ENCODE measurements at regions not wholly inside any gene's neighbourhood (a gene's known extent, or its start where the extent isn't known, plus 50 kb on each side); places are given as distances from the start of the nearest gene placed in this dataset.
"Not testable (repeated sequence)": the region's sequence is repeated elsewhere in the genome, so short reads cannot be mapped to it uniquely, and the experiment has no call there.

DNA sequence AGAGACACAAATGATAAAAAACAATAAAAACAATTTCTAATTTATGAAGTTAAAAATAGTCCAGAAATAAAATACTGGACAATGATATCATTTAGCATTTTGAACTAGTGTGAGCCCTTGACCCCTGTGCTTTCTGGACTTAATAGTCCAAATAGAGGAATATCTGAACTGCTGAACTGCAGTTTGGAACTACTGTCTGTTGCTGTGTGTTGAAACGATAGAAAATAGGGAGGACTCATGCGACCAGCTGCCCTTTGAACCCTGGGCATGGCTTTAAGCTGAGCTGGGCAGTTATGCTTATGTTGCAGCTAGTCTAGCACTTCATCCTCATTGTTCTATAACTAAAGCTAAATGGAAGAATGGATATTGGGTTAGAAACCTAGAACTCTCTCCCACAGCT is 99.5 kb downstream of the FMR1NB start:
- Histone ChIP-seq H3K9me3 (no peaks in the 10 kb centered on the region), H3K27ac (no peak overlapping the region), H3K27me3 (no peaks in the 10 kb centered on the region), H3K36me3 (no peaks in the 10 kb centered on the region), H3K4me3 (no peak overlapping the region), H3K4me1 (no peaks in the 10 kb centered on the region)
- WGBS, 2 donors = 17 to 44% methylated on average over 2 of the region's 2 CpGs
- TF ChIP-seq POLR2A (IDR thresholded peaks at IDR 0.05) (no peak), EP300 (IDR thresholded peaks at IDR 0.05) (no peak)
- TF ChIP-seq, protein P1, sequence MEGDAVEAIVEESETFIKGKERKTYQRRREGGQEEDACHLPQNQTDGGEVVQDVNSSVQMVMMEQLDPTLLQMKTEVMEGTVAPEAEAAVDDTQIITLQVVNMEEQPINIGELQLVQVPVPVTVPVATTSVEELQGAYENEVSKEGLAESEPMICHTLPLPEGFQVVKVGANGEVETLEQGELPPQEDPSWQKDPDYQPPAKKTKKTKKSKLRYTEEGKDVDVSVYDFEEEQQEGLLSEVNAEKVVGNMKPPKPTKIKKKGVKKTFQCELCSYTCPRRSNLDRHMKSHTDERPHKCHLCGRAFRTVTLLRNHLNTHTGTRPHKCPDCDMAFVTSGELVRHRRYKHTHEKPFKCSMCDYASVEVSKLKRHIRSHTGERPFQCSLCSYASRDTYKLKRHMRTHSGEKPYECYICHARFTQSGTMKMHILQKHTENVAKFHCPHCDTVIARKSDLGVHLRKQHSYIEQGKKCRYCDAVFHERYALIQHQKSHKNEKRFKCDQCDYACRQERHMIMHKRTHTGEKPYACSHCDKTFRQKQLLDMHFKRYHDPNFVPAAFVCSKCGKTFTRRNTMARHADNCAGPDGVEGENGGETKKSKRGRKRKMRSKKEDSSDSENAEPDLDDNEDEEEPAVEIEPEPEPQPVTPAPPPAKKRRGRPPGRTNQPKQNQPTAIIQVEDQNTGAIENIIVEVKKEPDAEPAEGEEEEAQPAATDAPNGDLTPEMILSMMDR (IDR thresholded peaks at IDR 0.05) = no peak
- DNase-seq (ENCODE audit: low spot score in 2 of 2) = no peak

DNA sequence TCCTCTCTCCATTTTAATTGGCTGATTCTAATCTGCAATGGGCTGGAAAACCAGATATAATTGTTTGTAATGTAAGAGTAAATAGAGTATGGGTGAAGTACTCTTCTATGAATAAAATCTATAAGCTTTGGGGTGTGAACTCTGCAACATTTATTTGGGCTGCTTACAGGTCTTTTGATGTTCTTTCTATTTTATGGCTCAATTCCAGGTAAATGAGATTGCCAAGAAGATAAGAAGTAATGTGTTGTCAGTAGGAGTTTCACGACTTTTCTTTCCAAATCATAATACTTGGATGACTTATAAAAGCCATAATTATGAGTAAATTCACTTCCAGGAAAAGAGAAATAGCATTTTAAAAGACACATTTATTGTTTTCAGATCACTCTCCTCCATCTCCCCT is 103.5 kb downstream of the FMR1NB start:
- H3K9me3 ChIP-seq = no peaks in the 10 kb centered on the region
- WGBS, 2 donors = 25 to 33% methylated on average over 1 of the region's 1 CpG
- no peak for DNase-seq (ENCODE audit: low spot score in 2 of 2)
- H3K4me1 ChIP-seq = no peaks in the 10 kb centered on the region
- no peaks in the 10 kb centered on the region for H3K27me3 ChIP-seq
- TF ChIP-seq POLR2A (IDR thresholded peaks at IDR 0.05) = no peak
- TF ChIP-seq, protein P1 (IDR thresholded peaks at IDR 0.05) = no peak
- TF ChIP-seq EP300 (IDR thresholded peaks at IDR 0.05) = no peak
- H3K36me3 ChIP-seq = no peaks in the 10 kb centered on the region
- no peak overlapping the region for H3K4me3 ChIP-seq
- no peak overlapping the region for H3K27ac ChIP-seq

DNA sequence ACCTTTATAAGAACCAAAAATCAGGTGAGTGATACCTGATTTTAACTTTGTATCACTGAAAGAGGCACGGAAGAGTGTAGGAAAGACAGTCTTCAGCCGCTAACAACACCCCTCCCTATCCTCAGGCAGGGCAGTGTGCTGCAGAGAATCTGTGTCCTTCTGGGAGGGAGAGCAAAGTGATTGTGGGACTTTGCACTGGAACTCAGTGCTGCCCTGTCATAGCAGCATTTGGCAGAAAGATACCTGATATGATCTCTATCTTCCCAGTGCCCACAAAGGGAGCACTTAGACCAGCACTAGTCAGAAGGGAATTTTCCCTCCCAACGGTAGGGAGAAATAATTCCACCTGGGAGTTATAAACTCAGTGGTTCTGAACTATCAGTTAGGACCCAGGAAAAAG is 139.0 kb downstream of the FMR1NB start:
- Histone ChIP-seq H3K9me3 (no peaks in the 10 kb centered on the region), H3K36me3 (no peaks in the 10 kb centered on the region), H3K4me1 (no peaks in the 10 kb centered on the region), H3K4me3 (no peak overlapping the region), H3K27me3 (no peaks in the 10 kb centered on the region), H3K27ac (no peak overlapping the region)
- no peak for DNase-seq (ENCODE audit: low spot score in 2 of 2)
- 58 to 61% methylated on average over 2 to 3 of the region's 3 CpGs for WGBS, 2 donors
- TF ChIP-seq, protein P1 (IDR thresholded peaks at IDR 0.05) = no peak
- no peak for TF ChIP-seq POLR2A (IDR thresholded peaks at IDR 0.05)
- no peak for TF ChIP-seq EP300 (IDR thresholded peaks at IDR 0.05)

DNA sequence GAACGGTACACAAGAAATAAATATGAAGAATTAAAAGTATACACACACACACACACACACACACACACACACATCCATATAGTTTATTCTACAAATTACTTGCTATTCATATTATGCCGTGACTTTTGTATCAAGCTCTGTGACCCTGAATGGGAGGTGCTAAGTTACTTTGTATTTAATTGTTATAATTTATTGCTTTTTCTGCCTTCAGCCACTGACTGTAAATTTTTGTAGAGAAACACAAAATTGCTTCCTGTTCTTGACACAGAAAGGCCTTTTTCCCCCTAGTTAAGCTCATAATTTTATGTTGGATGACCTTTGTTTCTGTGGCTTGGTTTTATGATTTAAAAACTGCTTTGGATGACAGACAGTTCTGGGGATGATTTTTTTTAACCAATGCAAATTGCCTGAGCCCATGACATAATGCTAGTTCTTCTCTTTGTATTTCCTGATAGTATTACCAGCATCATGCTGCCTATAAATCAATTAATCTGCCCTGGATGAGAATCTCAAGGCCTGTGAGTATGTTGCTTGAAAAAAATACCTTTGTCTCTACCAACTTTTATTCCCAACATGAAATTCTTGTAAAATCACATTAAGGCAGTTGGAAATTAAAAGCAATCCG is 140.0 kb downstream of the FMR1NB start:
- H3K27ac ChIP-seq = no peak overlapping the region
- no peak overlapping the region for H3K4me3 ChIP-seq
- 42 to 44% methylated on average over 3 of the region's 3 CpGs for WGBS, 2 donors
- no peaks in the 10 kb centered on the region for H3K36me3 ChIP-seq
- TF ChIP-seq, protein P1 (IDR thresholded peaks at IDR 0.05) = no peak
- TF ChIP-seq POLR2A (IDR thresholded peaks at IDR 0.05) (no peak), EP300 (IDR thresholded peaks at IDR 0.05) (no peak)
- no peaks in the 10 kb centered on the region for H3K9me3 ChIP-seq
- no peaks in the 10 kb centered on the region for H3K27me3 ChIP-seq
- DNase-seq (ENCODE audit: low spot score in 2 of 2) = no peak
- no peaks in the 10 kb centered on the region for H3K4me1 ChIP-seq

DNA sequence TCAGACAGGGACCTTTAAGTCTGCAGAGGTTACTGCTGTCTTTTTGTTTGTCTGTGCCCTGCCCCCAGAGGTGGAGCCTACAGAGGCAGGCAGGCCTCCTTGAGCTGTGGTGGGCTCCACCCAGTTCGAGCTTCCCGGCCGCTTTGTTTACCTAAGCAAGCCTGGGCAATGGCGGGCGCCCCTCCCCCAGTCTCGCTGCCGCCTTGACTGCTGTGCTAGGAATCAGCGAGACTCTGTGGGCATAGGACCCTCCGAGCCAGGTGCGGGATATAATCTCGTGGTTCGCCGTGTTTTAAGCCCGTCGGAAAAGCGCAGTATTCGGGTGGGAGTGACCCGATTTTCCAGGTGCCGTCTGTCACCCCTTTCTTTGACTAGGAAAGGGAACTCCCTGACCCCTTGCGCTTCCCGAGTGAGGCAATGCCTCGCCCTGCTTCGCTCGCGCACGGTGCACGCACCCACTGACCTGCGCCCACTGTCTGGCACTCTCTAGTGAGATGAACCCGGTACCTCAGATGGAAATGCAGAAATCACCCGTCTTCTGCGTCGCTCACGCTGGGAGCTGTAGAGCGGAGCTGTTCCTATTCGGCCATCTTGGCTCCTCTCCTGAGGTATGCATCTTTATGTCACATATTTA is 147.9 kb downstream of the FMR1NB start:
- WGBS, 2 donors = 85 to 94% methylated on average over 25 to 35 of the region's 35 CpGs
- H3K27ac ChIP-seq = not testable (repeated sequence)

More for the DNA sequence above, 147.9 kb downstream of the FMR1NB start:
- not testable (repeated sequence) for H3K9me3 ChIP-seq; H3K36me3 ChIP-seq; H3K4me1 ChIP-seq; H3K4me3 ChIP-seq; DNase-seq (ENCODE audit: low spot score in 2 of 2); H3K27me3 ChIP-seq
